GM21619 (cell line): ENCODE measurements at regions not wholly inside any gene's neighbourhood (a gene's known extent, or its start where the extent isn't known, plus 50 kb on each side); places are given as distances from the start of the nearest gene placed in this dataset.

ENCODE experiments used
- ATAC-seq: cut with Tn5 transposase; IDR thresholded peaks from one replicate; pipeline ENCODE4 v1.9.1; 2021; ENCODE audit not compliant: unreplicated experiment

DNA sequence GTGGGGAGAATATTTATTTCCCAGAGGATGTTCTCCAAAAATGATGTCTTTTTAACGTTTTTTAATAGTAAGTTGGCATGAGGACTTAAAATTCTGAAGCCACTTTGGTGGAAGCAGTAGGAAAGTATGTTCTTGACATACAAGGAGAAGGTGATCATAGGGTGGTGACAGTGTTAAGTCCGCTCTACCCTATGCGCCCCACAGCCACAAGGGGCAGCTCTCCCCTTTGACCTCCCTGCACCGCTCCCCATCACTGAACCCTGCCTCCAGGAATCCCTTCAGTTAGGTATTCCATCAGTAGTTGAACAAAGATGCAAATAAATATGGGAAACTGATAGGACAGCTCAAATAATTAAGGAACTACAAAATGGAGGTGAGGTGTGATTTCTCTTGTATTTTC lies 111.4 kb downstream of the PLEKHG1 start:
- no peak for ATAC-seq

DNA sequence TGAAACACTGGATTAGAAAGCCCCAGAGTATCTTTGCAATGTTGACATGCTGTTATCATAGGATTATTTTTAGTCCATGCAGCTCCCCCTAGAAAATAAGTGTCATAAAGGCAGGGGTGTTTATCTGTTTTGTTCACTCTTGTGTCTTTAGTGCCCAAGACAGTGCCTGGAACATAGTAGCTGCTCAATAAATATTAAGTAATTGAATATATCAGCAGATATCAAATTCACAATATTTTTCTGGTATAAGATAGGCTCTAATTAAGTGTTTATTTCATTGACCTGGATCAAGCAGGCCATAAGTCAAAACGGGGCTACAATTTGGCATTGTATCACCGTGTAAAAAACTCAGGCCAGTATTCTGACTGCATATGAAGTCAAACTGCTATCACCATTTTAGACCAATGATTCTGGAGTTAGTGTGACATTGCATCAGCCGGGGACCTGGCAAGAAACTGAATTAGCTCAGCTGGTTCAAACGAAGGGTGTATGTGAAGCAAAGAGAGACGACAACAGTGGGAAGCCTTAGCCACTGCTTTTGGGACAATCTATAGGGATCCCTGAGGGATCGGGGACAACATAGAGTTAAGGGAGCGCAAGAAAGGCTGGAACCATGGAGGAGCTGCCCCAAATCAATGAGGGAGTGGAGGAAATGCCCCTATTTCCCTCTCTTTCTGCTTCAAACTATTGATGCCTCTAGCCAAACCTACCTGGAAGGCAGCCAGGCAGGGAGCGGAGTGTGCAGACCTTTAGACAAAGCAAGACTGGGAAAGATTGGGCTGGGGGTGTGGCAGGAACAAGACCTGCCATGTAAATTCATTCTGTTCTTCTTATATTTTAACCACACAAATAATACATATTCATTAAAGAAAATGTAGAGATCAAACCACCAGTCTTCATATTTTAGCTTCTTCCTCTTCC lies 112.2 kb downstream of the PLEKHG1 start:
- ATAC-seq = no peak

DNA sequence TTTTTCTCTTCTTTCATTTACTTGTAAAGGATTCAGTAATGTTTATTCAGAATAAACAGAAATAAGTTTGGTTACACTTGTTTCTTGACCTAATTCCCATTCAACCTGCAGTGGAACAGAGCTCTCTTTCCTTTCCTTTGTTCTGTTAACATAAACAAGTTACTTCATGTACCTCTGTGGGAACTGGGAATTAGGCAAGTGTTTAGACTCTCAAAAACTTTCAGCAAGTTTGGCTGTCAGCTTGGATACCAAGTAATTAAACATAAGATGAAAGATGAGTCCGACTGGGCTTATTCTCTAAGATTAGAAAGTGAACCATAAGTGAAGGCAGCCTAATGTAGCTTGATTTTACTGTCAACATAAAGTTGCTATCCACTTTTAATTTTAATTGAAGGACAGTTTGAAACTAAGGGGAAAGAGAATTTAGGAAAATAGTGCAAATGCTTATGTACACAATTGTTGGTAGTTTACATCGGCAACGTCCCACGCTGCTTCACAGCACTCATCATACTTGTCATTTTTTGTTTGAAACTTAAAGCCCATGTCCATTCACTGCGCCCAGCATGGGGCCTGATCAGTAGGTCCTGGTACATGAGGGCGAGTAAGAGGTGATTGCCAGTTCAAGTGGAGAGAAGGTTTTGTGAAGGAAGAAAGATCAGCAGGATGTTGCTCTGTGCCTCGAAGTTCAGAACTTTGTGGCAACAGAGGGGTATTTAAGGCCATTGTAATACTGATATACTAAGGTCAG lies 113.0 kb downstream of the PLEKHG1 start:
- no peak for ATAC-seq

DNA sequence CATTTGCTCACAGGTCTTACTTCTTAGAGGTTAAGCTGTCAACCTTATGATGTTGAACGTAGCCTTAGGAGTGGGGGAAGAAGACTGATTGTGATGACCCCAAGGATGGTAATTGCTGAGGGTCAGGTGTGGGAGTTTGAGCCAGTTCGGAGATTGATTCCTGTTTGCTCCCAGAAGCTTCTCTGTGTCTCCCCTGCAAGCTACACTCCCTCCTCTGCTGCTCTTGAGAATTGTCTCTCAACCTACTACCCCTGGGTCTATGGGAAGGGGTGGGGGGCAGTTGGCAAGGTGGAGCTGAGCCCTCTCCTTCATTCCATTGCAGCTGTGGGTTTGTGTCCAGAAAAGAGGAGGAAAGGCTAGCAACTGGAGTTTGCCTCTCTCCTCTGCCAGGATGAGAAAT lies 113.8 kb downstream of the PLEKHG1 start:
- ATAC-seq = no peak

DNA sequence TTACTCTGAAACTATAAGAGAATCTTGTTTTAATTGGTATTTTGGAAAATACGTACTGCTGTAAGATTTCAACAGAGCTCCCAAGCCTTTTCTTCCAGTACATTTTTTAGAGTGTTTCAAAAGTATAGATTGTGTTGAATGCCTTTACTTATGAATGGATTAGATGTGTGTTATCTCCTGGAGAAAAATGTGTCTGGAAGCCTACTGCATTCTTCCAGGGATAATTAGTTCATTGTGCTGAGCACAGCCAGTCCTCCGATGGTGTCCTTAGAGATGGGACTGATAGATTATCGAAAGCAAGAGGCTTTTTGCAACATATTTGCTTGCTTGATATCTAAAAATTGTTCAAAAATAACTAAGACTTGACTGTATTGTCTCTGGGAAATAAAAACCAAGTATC lies 114.2 kb downstream of the PLEKHG1 start:
- no peak for ATAC-seq

DNA sequence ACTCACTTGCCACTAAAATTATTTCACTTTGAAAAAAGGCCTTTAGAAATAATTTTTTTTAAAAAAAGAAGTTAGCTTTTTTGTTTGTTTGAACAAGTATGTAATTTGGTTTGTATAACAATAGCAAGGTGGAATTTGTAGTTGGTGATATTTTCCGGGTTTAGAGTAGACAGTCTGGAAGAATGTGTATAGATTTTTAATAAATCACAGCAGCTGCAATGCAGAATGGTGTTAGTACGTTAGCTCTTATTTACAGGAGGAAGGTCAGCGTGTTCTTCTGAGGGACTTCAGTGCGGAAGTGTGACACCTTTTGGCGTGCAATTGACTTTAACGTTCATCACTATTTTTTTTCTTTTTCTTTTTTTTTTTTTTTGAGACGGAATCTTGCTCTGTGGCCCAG lies 115.4 kb downstream of the PLEKHG1 start:
- ATAC-seq = no peak

DNA sequence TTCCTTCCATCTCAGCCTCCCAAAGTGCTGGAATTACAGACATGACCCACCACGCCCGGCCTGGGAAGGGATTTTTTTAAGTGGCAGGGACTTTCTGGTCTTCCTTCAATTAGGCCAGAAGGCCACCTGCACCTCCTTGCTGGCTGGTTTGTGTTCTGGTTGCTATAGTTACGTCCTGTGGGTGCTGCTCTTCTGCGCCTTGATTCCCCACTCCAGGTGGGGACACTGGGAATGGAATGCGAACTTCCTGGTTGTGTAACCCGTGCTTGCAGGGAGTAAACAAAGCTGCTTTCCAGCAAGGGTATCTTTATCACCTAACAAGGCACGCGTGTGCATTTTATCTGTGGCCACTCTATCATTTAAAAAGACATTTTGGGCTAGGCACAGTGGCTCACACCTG lies 117.7 kb downstream of the PLEKHG1 start:
- ATAC-seq = no peak

DNA sequence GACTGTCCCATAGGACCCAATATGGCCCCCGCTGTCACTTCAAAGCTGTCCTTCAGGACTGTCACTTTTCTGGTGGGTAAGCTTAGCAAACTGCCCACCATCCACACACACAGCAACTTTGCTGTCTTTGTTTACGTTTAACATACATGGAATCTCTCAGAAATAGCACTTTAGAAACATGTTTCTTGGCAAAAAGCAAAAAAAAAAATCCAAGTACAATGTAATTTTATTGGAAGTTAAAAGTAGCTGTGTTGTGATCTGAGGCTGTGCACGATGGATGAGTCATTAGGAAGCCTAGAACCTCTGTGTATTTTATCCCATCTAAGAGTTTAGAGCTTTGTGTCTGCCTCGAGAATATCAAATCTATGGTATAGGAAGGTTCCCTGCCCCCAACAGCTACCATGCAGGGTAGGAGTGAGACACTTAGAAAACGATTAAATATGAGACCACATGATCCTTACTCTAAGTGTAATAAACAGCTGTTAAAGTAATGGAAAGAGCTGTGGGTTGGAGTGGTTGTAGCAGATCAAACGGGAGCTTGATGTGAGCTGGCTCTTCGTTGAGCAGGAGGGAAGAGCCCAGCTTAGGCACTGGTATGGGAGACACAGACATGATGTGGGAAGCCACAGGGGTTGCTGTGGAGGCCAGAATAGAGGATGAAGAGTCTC lies 119.5 kb downstream of the PLEKHG1 start:
- ATAC-seq = no peak

DNA sequence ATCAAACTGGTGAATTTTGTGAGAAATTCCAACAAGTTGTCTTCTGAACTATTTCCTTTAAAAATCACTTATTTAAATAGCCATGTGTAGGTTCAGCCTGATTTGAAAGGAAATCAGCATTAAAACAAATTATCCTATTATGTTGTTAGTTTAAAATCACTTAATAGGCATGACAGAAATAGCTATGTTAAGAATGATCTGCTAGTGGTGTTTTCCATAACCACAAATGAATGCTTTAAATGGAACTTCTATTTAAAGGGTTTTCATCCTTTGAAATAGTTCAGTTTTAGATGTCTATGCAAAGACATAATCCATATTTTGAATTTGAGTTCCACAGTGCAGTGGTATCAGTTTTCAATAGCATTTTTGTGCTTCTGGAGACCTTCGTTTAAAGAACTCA lies 120.1 kb downstream of the PLEKHG1 start:
- ATAC-seq = no peak

DNA sequence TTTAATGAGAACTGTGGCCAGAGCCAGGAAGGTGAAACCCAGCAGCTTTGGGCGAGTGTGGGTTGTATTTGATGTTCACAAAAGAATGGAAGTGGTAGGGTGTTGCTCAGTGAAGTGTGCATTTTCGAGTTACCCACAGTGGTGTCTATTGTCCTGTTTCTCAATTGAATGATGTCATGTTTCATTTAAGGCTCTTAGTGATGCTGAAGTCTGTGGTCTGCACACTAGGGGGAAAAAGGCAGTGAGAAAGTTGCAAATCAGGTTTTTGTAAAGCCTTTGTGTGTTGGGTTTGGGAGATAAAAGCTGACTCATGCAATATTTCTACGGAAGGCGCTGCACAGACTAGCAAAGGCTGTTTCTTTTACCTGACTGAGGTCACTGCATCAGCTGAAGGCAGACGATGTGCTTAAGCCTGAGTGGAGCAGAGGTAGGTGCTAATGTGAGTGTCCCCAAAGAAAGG lies 121.1 kb downstream of the PLEKHG1 start:
- peak; percentile 99 for ATAC-seq

DNA sequence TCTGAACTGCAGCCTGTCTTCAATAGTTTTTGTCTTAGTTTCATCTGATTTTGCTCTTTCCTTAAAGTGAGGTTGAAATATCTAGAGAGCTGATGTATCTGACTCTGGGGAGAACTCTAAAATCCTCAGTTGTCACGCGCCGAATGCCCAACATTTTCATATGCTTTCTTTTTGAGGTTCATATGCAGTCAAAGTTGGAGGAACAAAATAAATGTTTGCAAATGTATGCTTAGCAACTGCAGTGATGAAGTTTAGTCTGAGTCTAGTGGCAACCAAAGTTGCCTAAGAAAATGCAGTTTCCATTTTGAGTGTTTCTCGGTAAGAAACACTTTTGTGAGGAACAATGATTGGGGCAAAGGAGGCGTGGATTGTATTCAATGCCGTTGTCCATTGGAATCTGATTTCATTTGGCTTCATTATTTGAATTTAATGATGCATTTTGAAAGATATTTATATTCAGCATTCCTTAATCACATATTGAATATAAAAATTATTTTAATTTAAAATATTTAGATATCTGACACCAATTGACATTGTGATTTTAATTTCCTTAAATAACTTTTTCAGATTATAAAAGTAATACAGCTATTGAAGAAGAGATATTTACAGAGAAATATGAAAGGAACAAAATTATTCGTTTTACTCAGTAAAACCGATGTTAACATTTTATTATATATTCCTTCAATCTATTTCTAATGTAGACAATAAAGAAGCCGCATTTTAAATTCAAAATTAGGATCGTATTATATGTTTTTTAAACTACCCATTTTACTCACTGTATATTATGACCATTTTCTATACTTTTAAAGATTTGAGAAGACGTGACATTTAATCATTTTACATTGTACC lies 122.0 kb downstream of the PLEKHG1 start:
- ATAC-seq = no peak

DNA sequence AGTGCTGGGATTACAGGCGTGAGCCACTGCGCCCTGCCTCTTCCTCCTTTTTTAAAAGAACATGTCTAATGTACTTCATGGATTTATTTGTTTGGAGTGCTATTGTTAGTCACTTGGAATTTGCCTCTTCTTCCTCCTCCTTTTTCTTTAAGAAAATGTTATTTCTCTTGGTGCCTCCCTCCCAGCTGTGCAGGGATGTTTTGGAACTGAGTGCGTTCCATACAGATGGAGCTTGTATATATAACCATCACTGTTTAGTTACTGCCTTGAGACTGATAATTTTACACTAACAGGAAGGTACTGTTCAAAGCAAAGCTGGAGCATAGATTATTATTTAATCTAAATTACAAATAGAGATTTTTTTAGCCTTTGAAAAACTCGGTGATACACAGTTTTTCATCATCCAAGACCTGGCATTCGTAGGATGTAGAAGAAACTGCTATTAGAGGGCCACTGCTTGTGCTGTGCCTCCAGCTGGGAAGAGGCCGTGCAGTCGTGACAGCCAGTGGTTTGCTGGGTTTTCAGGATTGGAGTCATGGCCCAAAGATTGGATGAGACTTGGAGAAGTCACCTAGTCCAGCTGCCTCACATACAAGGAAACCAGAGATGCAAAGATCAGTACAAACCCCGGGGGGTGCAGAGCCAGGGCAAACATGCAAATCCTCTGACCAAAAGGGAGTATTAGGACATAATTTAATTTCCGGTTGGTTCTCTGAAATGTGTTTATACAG lies 123.1 kb downstream of the PLEKHG1 start:
- ATAC-seq = no peak

DNA sequence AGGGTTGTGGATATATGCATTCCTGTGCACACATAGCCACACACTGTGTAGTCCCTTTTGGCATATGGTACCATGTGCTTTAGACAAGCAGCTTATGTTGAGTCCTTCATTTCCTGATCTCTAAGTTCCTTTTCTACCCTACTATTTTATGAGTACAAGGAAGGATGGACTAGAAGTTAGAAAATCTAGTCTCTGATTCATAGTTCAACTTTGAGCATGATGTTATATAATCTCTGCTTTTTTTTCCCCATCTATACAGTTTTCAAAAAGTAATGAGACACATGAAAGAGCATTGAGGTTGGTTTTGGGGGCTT lies 123.6 kb downstream of the PLEKHG1 start:
- no peak for ATAC-seq

DNA sequence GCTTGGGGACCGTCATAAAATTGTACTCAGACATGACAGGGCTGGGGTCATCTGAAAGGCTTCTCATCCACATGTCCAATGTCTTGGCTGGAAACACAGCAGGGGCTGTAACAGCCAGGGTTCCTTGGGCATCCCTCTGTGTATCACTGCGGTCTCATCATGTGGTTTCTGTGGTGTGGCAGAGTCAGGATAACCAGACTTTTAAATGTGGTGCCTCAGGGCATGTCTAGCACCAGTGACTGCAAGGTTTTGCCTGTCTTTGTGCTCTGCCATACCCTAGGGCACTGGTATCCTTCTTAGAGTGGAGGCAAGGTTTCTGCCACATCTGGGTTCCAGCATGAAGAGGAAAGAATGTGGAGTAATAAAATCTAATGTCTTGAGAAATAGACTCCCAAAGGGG lies 124.2 kb downstream of the PLEKHG1 start:
- no peak for ATAC-seq

DNA sequence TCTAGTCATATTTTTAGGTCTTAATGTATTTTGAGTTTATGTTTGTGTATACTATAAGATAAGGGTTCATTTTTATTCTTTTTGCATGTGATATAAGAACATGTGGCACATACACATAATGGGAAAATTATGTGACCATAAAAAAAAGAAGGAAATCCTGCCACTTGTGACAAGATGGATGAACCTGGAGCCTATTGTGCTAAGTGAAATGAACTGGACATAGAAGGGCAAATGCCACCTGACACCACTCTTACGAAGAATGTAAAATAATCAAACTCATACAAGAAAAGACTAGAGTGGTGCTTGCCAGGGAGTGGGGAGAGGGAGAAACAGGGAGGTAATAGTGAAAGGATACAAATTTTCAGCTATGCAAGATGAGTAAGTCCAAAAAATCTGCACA lies 126.1 kb downstream of the PLEKHG1 start:
- no peak for ATAC-seq

DNA sequence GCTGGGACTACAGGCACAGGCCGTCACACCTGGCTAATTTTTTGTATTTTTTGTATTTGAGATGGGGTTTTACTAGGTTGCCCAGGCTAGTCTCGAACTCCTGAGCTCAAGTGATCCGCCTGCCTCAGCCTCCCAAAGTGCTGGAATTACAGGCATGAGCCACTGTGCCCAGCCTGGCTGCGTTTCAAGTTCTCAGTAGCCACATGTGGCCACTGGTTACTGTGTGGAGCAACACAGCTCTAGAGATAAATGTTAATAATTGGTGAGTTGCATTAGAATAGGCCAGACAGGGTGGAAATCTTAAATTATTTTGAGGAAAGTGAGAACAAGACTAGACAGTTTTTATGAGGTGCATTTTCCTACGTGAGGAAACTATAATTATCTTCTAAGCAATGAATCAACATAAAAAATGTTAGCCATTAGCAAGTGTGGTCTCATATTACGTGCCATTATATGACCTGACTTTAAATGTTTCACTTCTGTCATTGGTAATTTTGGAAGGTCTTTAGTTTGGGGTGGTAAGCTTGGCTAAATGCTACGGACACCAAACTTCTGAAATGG lies 129.6 kb downstream of the PLEKHG1 start:
- no peak for ATAC-seq

DNA sequence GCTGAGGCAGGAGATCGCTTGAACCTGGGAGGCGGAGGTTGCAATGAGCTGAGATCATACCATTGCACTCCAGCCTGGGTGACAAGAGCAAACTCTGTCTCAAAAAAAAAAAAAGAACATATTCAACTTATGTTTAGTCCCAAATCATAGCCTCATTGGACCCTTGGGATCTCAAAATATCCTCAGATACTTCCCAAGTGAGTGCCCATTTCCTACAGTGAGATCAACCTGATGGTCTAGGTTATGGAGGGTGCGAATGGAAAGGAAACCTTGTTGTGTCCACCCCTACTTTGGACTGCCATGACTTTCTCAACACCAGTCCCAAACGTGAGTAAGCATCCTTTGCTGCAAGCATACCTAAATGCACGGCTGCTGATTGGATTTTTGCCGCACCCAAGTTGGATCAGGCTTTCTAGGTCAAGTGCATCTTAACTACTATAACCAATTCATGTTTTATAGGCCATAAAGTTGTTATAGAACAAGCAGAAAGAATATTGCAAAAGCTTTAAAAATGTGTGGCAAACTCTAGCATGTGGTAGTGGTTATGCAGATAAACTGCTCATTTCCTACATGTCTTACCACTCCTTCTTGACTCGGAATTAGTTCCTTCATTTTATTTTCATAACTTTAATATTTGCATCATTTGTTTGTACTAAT lies 131.2 kb downstream of the PLEKHG1 start:
- no peak for ATAC-seq

DNA sequence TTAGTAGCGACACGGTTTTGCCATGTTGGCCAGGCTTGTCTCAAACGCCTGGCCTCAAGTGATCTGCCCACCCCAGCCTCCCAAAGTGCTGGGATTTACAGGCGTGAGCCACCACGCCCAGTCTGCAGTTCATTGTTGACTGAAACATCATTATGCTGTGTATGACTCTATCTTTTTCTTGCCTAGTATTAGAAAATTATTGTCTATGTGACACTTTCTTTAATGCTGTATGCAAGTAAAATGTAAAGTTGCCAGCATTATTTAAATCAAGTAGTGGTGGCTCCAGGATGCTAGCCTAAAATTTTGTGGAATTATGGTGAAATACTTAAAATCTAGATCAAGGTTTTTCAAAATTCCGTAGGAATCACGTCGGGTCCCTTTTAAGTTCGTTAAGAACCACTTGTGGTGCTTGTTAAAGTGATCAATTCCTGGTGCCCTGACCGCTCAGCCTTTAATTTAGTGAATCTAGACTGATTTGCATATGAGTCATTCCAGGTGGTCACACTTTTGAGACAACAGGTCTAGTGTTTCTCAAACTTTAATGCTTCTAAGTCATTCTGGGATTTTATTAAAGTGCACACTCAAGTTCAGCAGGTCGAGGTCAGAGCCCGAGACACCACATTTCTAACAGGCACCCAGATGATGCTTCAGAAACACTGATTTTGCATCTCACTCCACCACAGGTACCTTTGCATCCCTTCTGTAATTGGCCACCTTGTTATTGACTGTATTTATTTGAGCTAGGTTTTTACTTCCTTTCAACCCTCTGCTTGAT lies 132.6 kb upstream of the MTHFD1L start:
- ATAC-seq = no peak

DNA sequence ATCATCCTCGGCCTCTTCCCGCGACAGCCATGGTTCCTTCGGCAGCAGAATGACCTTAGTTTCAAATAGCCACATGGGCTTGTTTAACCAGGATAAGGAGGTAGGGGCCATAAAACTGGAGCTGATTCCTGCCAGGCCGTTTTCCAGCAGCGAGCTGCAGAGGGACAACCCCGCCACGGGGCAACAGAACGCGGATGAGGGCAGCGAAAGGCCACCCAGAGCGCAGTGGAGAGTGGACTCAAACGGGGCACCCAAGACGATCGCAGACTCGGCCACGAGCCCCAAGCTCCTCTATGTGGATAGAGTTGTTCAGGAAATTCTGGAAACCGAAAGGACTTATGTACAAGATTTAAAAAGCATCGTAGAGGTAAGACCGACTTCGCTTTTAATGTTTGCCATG lies 131.8 kb upstream of the MTHFD1L start:
- ATAC-seq = no peak
